22Rv1 (cell line): ENCODE measurements at regions not wholly inside any gene's neighbourhood (a gene's known extent, or its start where the extent isn't known, plus 50 kb on each side); places are given as distances from the start of the nearest gene placed in this dataset.

ENCODE experiments used
- ZFX ChIP-seq: fragments of 450-650 bp; IDR thresholded peaks from 2 replicates; pipeline ENCODE4 v1.6.1; 2017; ENCODE audit warnings: antibody characterized with exemption, borderline replicate concordance
- TF ChIP-seq, protein P1 (sequence below): fragments of 450-650 bp; IDR thresholded peaks from 2 replicates; pipeline ENCODE4 v1.5.1; 2017; ENCODE audit warnings: mild to moderate bottlenecking

DNA sequence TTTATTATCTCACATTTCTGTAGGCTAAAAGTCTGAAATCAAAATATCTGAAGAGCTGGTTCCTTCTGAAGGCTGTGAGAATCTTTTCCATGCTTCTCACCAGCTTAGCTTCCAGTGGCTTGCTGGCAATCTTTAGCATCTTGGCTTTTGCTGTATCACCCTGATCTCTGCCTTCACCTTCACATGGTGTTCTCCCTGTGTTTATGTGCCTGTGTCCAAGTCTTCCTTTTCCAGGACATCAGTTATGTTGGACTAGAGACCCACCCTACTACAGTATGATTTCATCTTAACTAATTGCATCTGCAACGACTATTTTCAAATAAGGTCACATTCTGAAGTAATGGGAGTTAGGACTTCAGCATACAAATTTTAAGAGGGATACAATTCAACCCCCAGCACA is 772.3 kb upstream of the ADAMTS5 start:
- TF ChIP-seq, protein P1, sequence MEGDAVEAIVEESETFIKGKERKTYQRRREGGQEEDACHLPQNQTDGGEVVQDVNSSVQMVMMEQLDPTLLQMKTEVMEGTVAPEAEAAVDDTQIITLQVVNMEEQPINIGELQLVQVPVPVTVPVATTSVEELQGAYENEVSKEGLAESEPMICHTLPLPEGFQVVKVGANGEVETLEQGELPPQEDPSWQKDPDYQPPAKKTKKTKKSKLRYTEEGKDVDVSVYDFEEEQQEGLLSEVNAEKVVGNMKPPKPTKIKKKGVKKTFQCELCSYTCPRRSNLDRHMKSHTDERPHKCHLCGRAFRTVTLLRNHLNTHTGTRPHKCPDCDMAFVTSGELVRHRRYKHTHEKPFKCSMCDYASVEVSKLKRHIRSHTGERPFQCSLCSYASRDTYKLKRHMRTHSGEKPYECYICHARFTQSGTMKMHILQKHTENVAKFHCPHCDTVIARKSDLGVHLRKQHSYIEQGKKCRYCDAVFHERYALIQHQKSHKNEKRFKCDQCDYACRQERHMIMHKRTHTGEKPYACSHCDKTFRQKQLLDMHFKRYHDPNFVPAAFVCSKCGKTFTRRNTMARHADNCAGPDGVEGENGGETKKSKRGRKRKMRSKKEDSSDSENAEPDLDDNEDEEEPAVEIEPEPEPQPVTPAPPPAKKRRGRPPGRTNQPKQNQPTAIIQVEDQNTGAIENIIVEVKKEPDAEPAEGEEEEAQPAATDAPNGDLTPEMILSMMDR = no peak
- no peak for TF ChIP-seq ZFX
